Medulla oblongata (tissue), 1 donor: ENCODE measurements at regions not wholly inside any gene's neighbourhood (a gene's known extent, or its start where the extent isn't known, plus 50 kb on each side); places are given as distances from the start of the nearest gene placed in this dataset.

ENCODE experiments used
- DNase-seq: peaks from one replicate; pipeline ENCODE4 v3.0.0-alpha.2; 2015; ENCODE audit errors: extremely low spot score

- DNase-seq, result no peak
These were observed 51.5 kb upstream of the ARID1B start for GRCh38 chr6:156725712-156726111.

DNA sequence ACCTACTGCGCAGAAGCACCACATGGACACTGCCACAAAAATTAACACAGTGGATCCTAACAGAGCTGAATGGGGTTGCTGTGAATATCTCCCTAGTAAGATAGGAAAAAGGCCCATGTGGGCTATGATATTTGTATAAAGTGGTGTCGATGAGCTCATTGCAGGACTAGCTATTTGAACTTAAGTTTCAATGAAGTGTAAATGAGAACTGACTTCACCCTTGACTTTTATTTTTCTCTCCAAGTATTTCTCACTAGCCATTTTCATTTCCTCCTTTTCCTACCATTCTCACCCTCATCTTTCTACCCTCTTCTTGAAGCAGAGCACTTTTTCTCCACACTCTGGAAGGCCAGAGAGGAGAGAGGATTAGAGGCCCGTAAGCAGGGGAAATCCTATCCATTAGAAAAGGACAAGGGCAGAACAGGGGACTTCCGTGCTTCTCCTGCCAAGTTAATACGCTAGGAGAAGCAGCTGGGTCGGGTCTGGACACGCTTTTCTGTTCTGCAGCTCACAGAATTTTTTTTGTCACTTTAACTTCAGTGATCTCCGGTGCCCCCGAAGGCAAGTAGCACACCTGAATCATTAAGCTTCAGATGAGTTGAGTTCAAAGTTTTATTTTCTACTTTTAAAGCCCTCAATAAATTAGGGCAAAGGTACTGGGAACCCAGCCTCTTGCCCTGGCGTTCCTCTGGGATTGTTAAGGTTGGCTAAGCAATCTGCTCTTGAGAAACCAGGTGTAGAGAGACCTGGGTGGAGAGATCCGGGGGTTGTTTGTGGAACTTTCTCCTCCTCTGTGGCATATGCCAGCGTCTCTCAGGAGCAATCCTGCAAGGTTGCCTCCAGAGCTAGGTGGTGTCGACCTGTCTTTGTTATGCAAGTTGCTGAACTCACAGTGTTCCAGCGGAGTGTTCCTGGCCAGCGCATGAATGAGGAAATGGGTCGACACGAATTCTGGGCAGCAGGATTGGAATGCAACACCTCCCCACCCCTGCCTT lies 56.2 kb upstream of the ARID1B start:
- peak; percentile 37 for DNase-seq

- peak; percentile 79 for DNase-seq
These were observed 57.2 kb upstream of the ARID1B start for GRCh38 chr6:156719720-156720563.

- DNase-seq, result no peak
These were observed 57.8 kb upstream of the ARID1B start for GRCh38 chr6:156719395-156719719.

DNA sequence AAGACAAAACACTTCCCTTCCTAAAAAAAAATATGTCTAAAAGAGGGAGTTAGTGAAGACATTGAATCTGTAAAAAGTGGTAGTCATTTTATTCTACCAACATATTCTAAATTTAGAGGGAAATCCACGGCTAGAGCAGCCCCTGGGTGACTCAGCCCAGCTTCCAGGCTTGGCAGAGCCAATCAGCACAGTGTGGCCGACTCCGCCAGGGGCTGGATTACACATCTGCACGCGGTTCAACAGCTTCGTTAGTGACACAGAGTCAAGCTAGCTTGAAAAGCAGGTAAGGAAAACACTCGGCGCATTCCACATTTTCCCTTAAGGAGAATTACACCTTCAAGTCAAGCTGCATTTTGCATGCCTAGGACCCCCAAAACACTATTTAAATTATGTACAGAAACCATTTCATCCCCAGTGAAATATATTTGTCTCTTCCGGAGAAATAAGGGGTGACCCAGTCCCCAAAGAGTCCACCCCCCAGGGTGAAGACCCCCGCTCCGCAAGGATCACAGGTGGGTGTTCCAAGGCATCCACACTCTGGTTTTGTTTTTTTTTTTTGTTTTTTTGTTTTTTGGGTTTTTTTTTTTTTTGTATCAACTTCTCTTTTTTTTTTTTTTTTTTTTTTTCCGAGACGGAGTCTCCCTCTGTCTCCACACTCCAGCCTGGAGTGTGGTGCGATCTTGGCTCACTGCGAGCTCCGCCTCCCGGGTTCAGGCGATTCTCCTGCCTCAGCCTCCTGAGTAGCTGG lies 58.4 kb upstream of the ARID1B start:
- DNase-seq, result no peak

- no peak for DNase-seq
These were observed 59.6 kb upstream of the ARID1B start for GRCh38 chr6:156717542-156717941.

- no peak for DNase-seq
These were observed 61.3 kb upstream of the ARID1B start for GRCh38 chr6:156715839-156716238.

GRCh38 chr6:156713548-156713947 lies 63.6 kb upstream of the ARID1B start:
- no peak for DNase-seq

DNA sequence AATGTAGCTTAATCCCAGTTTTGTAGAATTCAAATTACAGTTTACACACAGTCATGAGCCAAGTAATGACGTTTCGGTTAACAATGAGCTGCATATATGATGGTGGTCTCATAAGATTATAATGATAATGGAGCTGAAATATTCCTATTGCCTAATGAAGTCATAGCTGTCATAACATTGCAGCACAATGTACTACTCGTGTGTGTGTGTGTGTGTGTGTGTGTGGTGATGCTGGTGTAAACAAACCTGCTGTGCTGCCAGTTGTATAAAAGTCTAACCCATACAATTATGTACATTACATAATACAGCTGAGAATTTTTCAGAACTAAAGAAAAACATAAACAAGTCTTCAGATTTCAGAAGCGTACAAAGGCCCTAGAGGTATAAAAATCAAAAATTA lies 66.7 kb upstream of the ARID1B start:
- DNase-seq, result no peak

- no peak for DNase-seq
These were observed 69.4 kb upstream of the ARID1B start for GRCh38 chr6:156707818-156708217.

DNA sequence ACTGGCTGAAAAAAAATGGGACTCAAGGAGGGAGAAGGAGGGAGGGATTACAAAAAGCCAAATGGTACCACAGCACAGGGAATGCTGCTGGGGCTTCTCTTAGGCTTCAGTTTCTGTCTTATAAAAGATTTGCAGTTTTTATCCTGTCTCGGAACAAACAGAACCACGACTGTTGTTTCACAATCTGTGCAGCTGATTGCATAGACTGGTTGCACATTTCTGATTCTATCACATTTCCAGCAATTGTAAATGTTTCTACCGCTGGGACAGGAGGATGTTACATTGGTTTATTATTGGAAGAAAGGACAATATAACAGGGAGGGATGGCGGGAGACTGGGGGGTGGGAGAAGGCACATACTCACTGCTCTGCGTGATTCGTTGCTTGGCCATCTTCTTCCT lies 73.5 kb upstream of the ARID1B start:
- DNase-seq, result no peak

GRCh38 chr6:156701966-156702365 lies 75.2 kb upstream of the ARID1B start:
- DNase-seq, result no peak

GRCh38 chr6:156700440-156701057 lies 76.6 kb upstream of the ARID1B start:
- DNase-seq, result no peak

GRCh38 chr6:156699935-156700334 lies 77.2 kb upstream of the ARID1B start:
- DNase-seq, result no peak

DNA sequence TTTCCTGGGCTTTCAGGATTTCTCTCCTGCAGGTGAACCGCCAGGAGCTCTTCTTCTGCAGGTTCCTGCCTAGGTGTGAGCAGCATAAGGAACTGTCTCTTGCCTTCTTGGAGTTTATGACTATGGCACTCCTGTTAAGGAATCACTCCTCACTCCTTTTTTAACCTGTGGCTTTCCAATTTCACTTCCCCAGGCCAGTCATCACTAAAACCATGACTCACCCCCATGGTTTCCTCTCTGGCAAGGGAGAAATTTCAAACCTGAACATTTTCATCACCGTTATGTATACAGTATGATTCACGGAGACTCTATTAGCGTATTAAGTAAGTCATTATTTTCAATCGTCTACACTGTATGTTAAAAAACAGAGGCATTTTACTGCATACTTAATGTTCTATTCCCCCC lies 78.2 kb upstream of the ARID1B start:
- no peak for DNase-seq

DNA sequence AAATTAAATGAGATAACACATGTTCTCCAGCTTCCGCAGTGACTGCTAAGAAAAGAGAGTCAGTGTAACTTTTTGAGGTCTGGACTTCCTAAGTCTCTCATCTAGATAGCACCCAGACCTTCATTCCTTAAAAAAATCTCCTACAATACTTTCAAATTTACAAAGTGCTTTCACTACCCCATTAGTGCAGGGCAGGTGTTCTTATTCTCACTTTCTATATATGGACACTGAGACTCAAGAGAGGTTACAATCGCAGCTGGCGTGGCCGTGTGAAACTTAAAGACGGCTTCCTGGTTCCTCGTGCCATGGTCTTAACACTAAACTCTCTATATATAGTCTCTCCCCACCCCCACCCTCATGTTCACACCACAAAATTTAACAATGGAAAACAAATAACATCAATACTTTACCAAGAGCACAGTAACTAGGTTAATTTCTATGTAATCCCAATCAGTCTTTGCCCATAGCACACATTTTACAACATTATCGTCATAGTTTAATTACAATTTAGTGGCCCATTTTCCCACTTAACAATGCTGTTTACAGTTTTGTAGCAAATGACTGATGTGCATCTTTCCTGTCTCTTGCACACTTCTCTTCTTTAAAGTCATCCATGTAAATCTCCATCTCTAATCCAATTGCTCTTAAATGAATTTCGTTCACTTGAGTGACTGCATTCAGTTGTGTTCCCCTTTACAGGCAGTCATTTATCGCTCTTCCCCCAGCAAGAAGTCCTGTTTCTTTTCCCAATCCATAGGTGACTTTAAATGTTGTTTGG lies 78.8 kb upstream of the ARID1B start:
- no peak for DNase-seq

DNA sequence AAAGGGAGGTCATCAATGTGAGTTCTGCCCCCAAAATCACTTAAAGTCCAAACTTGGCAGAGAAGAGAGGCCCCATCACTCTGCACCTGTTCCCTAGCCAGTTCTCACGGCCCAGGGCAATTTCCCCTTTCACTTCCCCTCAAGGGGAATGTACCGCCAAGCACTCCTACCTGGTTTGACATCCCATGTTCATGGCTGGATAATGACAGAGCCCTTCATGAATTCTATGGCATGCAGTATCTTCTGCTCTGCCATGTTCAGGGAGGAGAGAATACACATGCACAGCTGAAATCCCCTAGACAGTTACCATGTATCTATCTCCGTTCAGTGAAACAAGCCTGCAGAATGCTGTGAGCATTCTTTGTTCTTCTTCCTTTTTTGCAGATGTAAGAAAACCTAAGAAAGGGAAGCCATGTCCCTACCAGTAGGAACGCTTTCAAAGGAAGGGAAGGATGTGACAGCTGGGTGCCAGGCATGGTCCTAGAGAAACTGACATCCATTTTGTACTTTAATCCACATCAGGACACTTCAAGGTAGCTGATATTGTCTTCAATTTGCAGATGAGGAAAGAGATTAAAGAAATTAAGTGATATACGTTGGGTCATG lies 79.8 kb upstream of the ARID1B start:
- peak; percentile 26 for DNase-seq

- no peak for DNase-seq
These were observed 81.4 kb upstream of the ARID1B start for GRCh38 chr6:156695742-156696141.

DNA sequence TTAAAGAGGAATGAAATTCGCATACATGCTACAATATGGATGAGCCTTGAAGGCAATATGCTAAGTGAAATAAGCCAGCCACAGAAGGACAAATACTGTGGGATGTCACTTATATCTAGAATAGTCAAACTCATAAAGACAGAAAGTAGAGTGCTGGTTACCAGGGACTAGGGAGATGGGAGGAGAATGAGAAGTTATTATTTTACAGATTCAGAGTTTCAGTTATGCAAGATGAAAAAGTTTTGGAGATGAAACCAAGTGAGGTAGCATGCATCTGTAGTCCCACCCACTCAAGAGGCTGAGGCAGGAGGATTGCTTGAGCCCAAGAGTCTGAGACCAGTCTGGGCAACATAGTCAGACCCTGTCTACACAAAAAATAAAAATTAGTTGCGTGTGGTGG lies 82.5 kb upstream of the ARID1B start:
- no peak for DNase-seq

DNA sequence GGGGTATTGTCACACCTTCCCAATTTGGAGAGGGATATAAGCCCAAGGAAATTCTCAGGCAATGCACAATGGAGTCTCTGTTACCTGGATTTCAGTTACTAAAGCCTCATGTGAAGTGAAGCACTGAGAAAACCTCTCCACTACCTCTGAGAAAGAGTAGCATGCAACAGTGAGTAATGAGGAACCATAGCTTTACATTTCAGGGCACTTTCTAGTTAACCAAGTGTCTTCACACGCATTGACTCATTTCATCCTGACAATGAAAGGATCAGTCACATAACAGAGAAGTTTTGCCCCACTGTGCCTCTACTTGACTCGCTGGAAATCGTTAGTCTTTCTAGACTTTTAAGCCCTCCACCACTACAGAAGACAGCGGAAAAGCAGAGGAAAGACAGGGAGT lies 86.2 kb upstream of the ARID1B start:
- no peak for DNase-seq
